Loucy (cell line): ENCODE measurements at regions not wholly inside any gene's neighbourhood (a gene's known extent, or its start where the extent isn't known, plus 50 kb on each side); places are given as distances from the start of the nearest gene placed in this dataset.

Experiments
- H2AFZ ChIP-seq: fragments of 200-600 bp; sonication (generic); 2 replicates; pipeline ENCODE4 v1.6.0; 2016; ENCODE audit warnings: antibody characterized with exemption, mild to moderate bottlenecking, low read length, moderate library complexity
- H3F3A ChIP-seq: fragments of 200-600 bp; 2 replicates; pipeline ENCODE4 v1.6.0; 2016; ENCODE audit warnings: antibody characterized with exemption, low read depth, mild to moderate bottlenecking
- H3K27me3 ChIP-seq: fragments of 200-600 bp; sonication (generic); 2 replicates; pipeline ENCODE4 v1.6.1; 2014; ENCODE audit warnings: low read length, mild to moderate bottlenecking; ENCODE audit not compliant: insufficient read depth, poor library complexity, severe bottlenecking
- H3K36me3 ChIP-seq: fragments of 200-600 bp; sonication (generic); 2 replicates; pipeline ENCODE4 v1.6.1; 2016; ENCODE audit warnings: low read length; ENCODE audit not compliant: insufficient read depth
- H3K4me1 ChIP-seq: fragments of 200-600 bp; sonication (generic); 2 replicates; pipeline ENCODE4 v1.5.1; 2014; ENCODE audit warnings: low read length, mild to moderate bottlenecking; ENCODE audit not compliant: insufficient read depth, poor library complexity, severe bottlenecking
- H3K4me2 ChIP-seq: fragments of 200-600 bp; sonication (generic); 2 replicates; pipeline ENCODE4 v1.6.0; 2014; ENCODE audit warnings: antibody characterized with exemption, low read length, low read depth, mild to moderate bottlenecking; ENCODE audit not compliant: poor library complexity, severe bottlenecking
- H3K4me3 ChIP-seq: fragments of 200-600 bp; sonication (generic); 2 replicates; pipeline ENCODE4 v1.5.1; 2014; ENCODE audit warnings: low read length, mild to moderate bottlenecking, mixed read lengths; ENCODE audit not compliant: poor library complexity, severe bottlenecking
- H3K79me2 ChIP-seq: fragments of 200-600 bp; sonication (generic); 2 replicates; pipeline ENCODE4 v1.6.1; 2014; ENCODE audit warnings: low read length; ENCODE audit not compliant: insufficient read depth
- H3K9ac ChIP-seq: fragments of 200-600 bp; sonication (generic); 2 replicates; pipeline ENCODE4 v1.6.0; 2014; ENCODE audit warnings: mild to moderate bottlenecking, low read depth, low read length, moderate library complexity; ENCODE audit not compliant: poor library complexity, severe bottlenecking
- H3K9me2 ChIP-seq: fragments of 200-600 bp; sonication (generic); replicated peaks from 2 replicates; pipeline ENCODE4 v1.6.1; 2016; ENCODE audit warnings: low read depth, low read length, mixed read lengths
- H3K9me3 ChIP-seq: fragments of 200-600 bp; sonication (generic); 2 replicates; pipeline ENCODE4 v1.6.1; 2014; ENCODE audit warnings: mild to moderate bottlenecking, antibody characterized with exemption, low read length, low read depth; ENCODE audit not compliant: insufficient read depth
- H4K20me1 ChIP-seq: fragments of 200-600 bp; sonication (generic); 2 replicates; pipeline ENCODE4 v1.6.0; 2014; ENCODE audit warnings: antibody characterized with exemption, low read length, mild to moderate bottlenecking; ENCODE audit not compliant: insufficient read depth, poor library complexity, severe bottlenecking
- CTCF ChIP-seq: fragments of 200-600 bp; sonication (generic); conservative IDR thresholded peaks from 2 replicates; pipeline ENCODE4 v1.5.1; 2014; ENCODE audit warnings: mild to moderate bottlenecking, antibody characterized with exemption, low read length
- EZH2phosphoT487 ChIP-seq: fragments of 200-600 bp; IDR thresholded peaks from 2 replicates; pipeline ENCODE4 v1.6.1; 2018; ENCODE audit warnings: antibody characterized with exemption, mild to moderate bottlenecking, moderate library complexity, borderline replicate concordance

DNA sequence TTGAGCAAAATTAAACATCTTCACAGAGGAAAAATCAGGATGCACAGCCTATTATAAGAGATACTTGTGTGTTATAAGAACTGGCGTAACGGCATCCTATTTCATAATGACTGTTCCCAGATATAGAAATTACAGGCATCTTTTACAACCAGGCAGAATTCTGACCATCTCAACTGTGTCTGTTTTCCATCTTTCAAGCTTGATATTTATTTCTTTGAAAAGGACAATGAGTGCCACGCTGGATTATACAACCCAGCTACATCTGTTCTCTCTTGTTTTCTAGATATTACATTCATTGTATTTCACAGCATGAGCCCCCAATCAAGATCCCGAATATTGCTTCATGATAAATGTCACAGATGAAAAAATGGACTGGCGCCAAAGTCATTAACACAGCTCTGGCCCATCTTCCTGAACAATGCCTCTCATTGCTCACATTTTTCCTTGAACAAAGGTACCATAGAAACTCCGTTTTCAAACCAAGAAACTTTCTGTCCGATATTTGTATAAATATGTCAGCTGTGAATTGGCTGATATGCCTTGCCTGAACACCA, 420.6 kb downstream of the TBL1XR1 start:
- TF ChIP-seq EZH2phosphoT487 (no peak), CTCF (no peak)
- H2AFZ ChIP-seq, result no peak overlapping the region
- H3K4me1 ChIP-seq, result no peaks in the 10 kb centered on the region
- H3F3A ChIP-seq, result no peaks in the 10 kb centered on the region
- no peaks in the 10 kb centered on the region for H3K27me3 ChIP-seq
- no peak overlapping the region for H3K4me2 ChIP-seq
- H3K36me3 ChIP-seq, result no peaks in the 10 kb centered on the region
- H3K9ac ChIP-seq, result no peak overlapping the region
- H4K20me1 ChIP-seq, result no peaks in the 10 kb centered on the region
- H3K4me3 ChIP-seq, result no peak overlapping the region
- H3K9me3 ChIP-seq, result no peaks in the 10 kb centered on the region
- no peaks in the 10 kb centered on the region for H3K79me2 ChIP-seq
- H3K9me2 ChIP-seq, result no peaks in the 10 kb centered on the region

GRCh38 chr3:176769547-176770190, 427.6 kb downstream of the TBL1XR1 start:
- Histone ChIP-seq H3F3A (no peaks in the 10 kb centered on the region), H3K9me2 (no peaks in the 10 kb centered on the region), H3K9me3 (no peaks in the 10 kb centered on the region), H3K4me3 (no peak overlapping the region), H3K27me3 (no peaks in the 10 kb centered on the region), H3K9ac (no peak overlapping the region), H3K79me2 (no peaks in the 10 kb centered on the region), H4K20me1 (no peaks in the 10 kb centered on the region), H3K4me2 (no peak overlapping the region), H3K36me3 (no peaks in the 10 kb centered on the region), H2AFZ (no peak overlapping the region), H3K4me1 (no peaks in the 10 kb centered on the region)
- TF ChIP-seq CTCF (no peak), EZH2phosphoT487 (no peak)

- no peak overlapping the region for H2AFZ ChIP-seq
- H3K79me2 ChIP-seq, result no peaks in the 10 kb centered on the region
- TF ChIP-seq CTCF (no peak), EZH2phosphoT487 (no peak)
- no peaks in the 10 kb centered on the region for H3K9me2 ChIP-seq
- no peak overlapping the region for H3K4me2 ChIP-seq
- no peaks in the 10 kb centered on the region for H4K20me1 ChIP-seq
- H3K4me1 ChIP-seq, result no peaks in the 10 kb centered on the region
- no peaks in the 10 kb centered on the region for H3K27me3 ChIP-seq
- H3K4me3 ChIP-seq, result no peak overlapping the region
- no peaks in the 10 kb centered on the region for H3F3A ChIP-seq
- no peaks in the 10 kb centered on the region for H3K9me3 ChIP-seq
- H3K9ac ChIP-seq, result no peak overlapping the region
- H3K36me3 ChIP-seq, result no peaks in the 10 kb centered on the region
Measured at GRCh38 chr3:176767385-176767784, 429.9 kb downstream of the TBL1XR1 start.
